HUES64 (cell line): ENCODE measurements at regions not wholly inside any gene's neighbourhood (a gene's known extent, or its start where the extent isn't known, plus 50 kb on each side); places are given as distances from the start of the nearest gene placed in this dataset.
"Not testable (repeated sequence)": the region's sequence is repeated elsewhere in the genome, so short reads cannot be mapped to it uniquely, and the experiment has no call there.

ENCODE experiments used
- H3K27ac ChIP-seq: 2 replicates; pipeline ENCODE4 v1.7.0; 2013; ENCODE audit warnings: low read depth, low read length, inconsistent platforms
- H3K27me3 ChIP-seq: 2 replicates; pipeline ENCODE4 v1.6.1; 2013; ENCODE audit warnings: mild to moderate bottlenecking, low read length; ENCODE audit not compliant: insufficient read depth
- H3K36me3 ChIP-seq: 2 replicates; pipeline ENCODE4 v1.6.1; 2013; ENCODE audit warnings: mild to moderate bottlenecking, low read length; ENCODE audit not compliant: insufficient read depth
- H3K4me1 ChIP-seq: 2 replicates; pipeline ENCODE4 v1.6.1; 2013; ENCODE audit warnings: mild to moderate bottlenecking, low read length, moderate library complexity; ENCODE audit not compliant: insufficient read depth
- H3K4me3 ChIP-seq: 2 replicates; pipeline ENCODE4 v1.5.1; 2013; ENCODE audit warnings: mild to moderate bottlenecking, low read length, moderate library complexity
- H3K9ac ChIP-seq: 2 replicates; pipeline ENCODE4 v1.6.1; 2013; ENCODE audit warnings: mild to moderate bottlenecking, low read depth, low read length
- H3K9me3 ChIP-seq: 2 replicates; pipeline ENCODE4 v1.6.1; 2013; ENCODE audit warnings: low read depth, low read length; ENCODE audit not compliant: insufficient read depth
- WGBS: fragments of 150-250, 120-280 bp; methylation state at CpG from one replicate; pipeline ENCODE4 v1.1.7; 2013; ENCODE audit warnings: missing lambda C conversion rate; 5-methylcytosine and 5-hydroxymethylcytosine counted together

DNA sequence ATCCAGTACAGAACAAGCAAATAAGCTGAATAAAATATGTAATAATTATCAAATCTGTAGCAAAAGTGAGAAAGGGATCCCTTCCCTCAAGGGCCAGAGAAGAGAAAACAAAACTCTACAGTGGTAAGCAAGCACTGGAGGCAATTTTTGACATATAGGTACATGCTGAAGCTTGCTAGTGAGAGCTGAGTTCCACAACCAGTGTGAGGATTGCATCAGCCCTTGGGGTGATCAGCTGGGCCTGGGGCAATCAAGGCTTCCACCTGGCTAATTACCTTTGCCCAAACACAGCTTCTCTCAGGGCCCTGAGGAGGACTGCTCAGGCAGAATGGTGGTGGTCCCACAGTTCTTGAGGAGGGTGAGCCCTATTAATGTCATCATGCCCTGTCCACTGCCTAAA, 134.4 kb upstream of the DLX6 start:
- no peaks in the 10 kb centered on the region for H3K9me3 ChIP-seq
- no peak overlapping the region for H3K27ac ChIP-seq
- H3K9ac ChIP-seq = no peak overlapping the region
- H3K27me3 ChIP-seq = no peaks in the 10 kb centered on the region
- H3K4me3 ChIP-seq = no peak overlapping the region
- H3K4me1 ChIP-seq = no peaks in the 10 kb centered on the region
- no peaks in the 10 kb centered on the region for H3K36me3 ChIP-seq

- H3K9ac ChIP-seq = no peak overlapping the region
- H3K4me3 ChIP-seq = no peak overlapping the region
- no peaks in the 10 kb centered on the region for H3K36me3 ChIP-seq
- H3K4me1 ChIP-seq = no peaks in the 10 kb centered on the region
- 85% methylated on average over 2 of the region's 2 CpGs for WGBS
- no peak overlapping the region for H3K27ac ChIP-seq
- no peaks in the 10 kb centered on the region for H3K27me3 ChIP-seq
- no peaks in the 10 kb centered on the region for H3K9me3 ChIP-seq
These were observed 117.9 kb upstream of the DLX6 start for GRCh38 chr7:96887426-96887825.

GRCh38 chr7:96899108-96899507, 106.2 kb upstream of the DLX6 start:
- Histone ChIP-seq H3K36me3 (no peaks in the 10 kb centered on the region), H3K27ac (no peak overlapping the region), H3K27me3 (no peaks in the 10 kb centered on the region), H3K4me3 (no peak overlapping the region), H3K9me3 (no peaks in the 10 kb centered on the region), H3K4me1 (no peaks in the 10 kb centered on the region), H3K9ac (no peak overlapping the region)
- 100% methylated on average over 1 of the region's 1 CpG for WGBS

DNA sequence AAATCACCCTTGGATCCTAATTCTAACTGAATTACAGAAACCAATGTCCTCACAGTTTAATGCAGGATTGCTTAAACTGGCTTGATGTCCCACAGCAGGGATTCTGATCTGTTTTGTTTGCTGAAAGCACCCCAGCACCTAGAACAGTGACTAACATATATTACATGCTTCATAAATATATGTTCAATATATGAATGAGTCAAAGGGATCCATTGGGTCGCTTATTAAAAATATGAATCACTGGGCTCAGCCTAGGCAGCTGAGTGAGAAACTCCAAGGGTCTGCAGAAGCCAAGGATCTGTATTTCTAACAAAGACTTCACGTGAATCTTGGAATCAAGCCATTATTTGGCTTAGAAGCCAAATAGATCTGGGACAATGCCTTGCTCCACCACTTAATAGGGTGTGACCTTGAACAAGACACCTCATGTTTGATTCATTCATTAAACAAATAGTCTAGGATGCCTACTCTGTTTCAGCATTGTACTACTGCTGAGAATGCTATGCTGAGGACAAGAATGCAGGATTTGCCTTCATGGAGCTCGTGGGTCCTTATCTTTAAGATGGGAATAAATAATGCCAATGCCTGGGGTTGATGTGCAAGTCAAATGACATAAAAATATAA, 103.4 kb upstream of the DLX6 start:
- Histone ChIP-seq H3K9ac (no peak overlapping the region), H3K4me3 (no peak overlapping the region), H3K27ac (no peak overlapping the region), H3K4me1 (no peaks in the 10 kb centered on the region), H3K27me3 (no peaks in the 10 kb centered on the region), H3K9me3 (no peaks in the 10 kb centered on the region), H3K36me3 (no peaks in the 10 kb centered on the region)
- WGBS = 91% methylated on average over 3 of the region's 3 CpGs

DNA sequence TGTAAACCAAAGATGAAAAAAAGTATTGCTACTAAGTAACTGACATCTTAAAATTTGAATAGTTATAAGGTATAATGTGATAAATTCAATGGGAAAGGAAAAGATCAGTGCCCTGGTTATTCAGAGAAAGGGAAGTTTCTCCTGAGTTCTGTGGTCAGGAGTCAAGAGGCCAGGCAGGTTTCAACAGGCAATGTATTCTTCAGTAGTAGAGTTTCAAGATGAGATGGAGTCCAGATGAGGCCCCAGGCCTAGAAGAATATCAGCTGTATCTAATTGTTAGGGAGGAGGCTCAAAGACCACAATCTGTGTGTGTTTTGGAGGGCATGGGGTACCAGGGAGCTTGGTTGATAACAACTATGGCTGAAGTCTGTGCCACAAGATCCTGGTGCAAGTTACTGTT, 101.4 kb upstream of the DLX6 start:
- H3K27me3 ChIP-seq = no peaks in the 10 kb centered on the region
- no peak overlapping the region for H3K27ac ChIP-seq
- no peaks in the 10 kb centered on the region for H3K36me3 ChIP-seq
- H3K4me1 ChIP-seq = no peaks in the 10 kb centered on the region
- no peak overlapping the region for H3K4me3 ChIP-seq
- H3K9me3 ChIP-seq = no peaks in the 10 kb centered on the region
- H3K9ac ChIP-seq = no peak overlapping the region

GRCh38 chr7:96910486-96910885, 94.9 kb upstream of the DLX6 start:
- 91% methylated on average over 3 of the region's 3 CpGs for WGBS
- H3K36me3 ChIP-seq = no peaks in the 10 kb centered on the region
- H3K27ac ChIP-seq = no peak overlapping the region
- no peaks in the 10 kb centered on the region for H3K9me3 ChIP-seq
- no peaks in the 10 kb centered on the region for H3K27me3 ChIP-seq
- no peak overlapping the region for H3K4me3 ChIP-seq
- no peak overlapping the region for H3K9ac ChIP-seq
- no peaks in the 10 kb centered on the region for H3K4me1 ChIP-seq

DNA sequence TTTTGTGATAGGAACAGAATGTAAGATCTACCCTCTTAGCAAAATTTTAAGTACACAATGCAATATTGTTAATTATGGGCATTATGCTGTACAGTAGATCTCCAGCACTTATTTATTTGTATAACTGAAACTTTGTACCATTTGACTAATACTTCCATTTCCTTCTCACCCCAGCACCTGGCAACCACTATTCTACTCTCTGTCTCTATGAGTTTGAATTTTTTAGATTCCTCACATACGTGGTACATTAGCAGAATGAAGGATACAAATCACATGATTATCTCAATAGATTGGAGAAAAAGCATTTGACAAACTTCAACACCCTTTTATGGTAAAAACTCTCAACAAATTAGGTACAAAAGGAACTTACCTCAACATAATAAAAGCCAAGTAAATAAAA, 90.3 kb upstream of the DLX6 start:
- H3K4me1 ChIP-seq = no peaks in the 10 kb centered on the region
- H3K27ac ChIP-seq = no peak overlapping the region
- H3K9me3 ChIP-seq = no peaks in the 10 kb centered on the region
- WGBS = 80% methylated on average over 1 of the region's 1 CpG
- no peak overlapping the region for H3K9ac ChIP-seq
- H3K36me3 ChIP-seq = no peaks in the 10 kb centered on the region
- no peaks in the 10 kb centered on the region for H3K27me3 ChIP-seq
- H3K4me3 ChIP-seq = no peak overlapping the region

- Histone ChIP-seq H3K9ac (no peak overlapping the region), H3K4me3 (no peak overlapping the region), H3K27me3 (no peaks in the 10 kb centered on the region), H3K9me3 (no peaks in the 10 kb centered on the region), H3K36me3 (no peaks in the 10 kb centered on the region), H3K27ac (no peak overlapping the region), H3K4me1 (peaks cover 14% of the 10 kb centered on the region)
These were observed 85.3 kb upstream of the DLX6 start for GRCh38 chr7:96920064-96920463.

GRCh38 chr7:96920713-96921112, 84.6 kb upstream of the DLX6 start:
- H3K27ac ChIP-seq = no peak overlapping the region
- H3K4me1 ChIP-seq = peaks cover 14% of the 10 kb centered on the region
- H3K9ac ChIP-seq = no peak overlapping the region
- no peak overlapping the region for H3K4me3 ChIP-seq
- 100% methylated on average over 1 of the region's 1 CpG for WGBS
- no peaks in the 10 kb centered on the region for H3K36me3 ChIP-seq
- no peaks in the 10 kb centered on the region for H3K27me3 ChIP-seq
- H3K9me3 ChIP-seq = no peaks in the 10 kb centered on the region

DNA sequence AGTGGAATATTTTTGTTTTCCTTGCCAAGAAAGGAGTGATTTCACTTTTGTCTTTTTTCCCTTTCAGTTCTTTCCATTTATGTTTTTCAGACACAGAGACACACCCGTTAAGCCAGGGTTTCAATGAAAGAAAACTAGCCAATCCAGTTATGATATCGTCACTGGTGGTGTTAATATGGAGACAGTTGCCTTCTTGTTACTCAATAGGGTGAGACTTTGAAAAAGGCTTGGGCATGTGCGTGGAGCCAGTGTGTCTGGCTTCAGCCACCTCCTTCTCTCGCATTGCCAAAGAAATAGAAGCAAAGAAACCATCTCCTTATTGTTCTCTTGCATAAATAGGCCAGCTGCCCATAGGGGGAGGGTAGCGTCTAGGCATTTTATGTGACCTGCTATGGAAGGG, 84.1 kb upstream of the DLX6 start:
- peaks cover 14% of the 10 kb centered on the region for H3K4me1 ChIP-seq
- no peak overlapping the region for H3K9ac ChIP-seq
- H3K9me3 ChIP-seq = no peaks in the 10 kb centered on the region
- H3K36me3 ChIP-seq = no peaks in the 10 kb centered on the region
- H3K27ac ChIP-seq = no peak overlapping the region
- 88% methylated on average over 5 of the region's 5 CpGs for WGBS
- H3K27me3 ChIP-seq = no peaks in the 10 kb centered on the region
- no peak overlapping the region for H3K4me3 ChIP-seq

DNA sequence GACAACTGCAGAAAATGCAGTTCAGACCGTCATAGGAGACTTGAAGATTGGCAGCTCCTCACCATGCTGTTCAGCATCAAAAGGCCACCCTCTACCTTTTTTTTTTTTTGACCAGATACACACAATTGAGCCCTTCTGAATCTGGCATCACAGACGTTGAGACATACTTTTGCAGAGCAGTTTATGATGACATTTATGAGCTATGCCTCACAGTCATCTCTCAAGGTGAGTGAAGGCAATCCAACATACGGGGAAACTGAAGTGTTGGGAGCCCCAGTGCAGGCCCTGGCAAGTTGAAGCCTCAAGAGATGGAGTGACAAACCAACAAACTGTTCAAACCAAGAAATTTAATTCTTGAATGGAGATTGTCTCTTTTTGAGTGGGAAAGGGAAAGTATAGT, 83.6 kb upstream of the DLX6 start:
- no peaks in the 10 kb centered on the region for H3K36me3 ChIP-seq
- WGBS = 90% methylated on average over 3 of the region's 3 CpGs
- no peak overlapping the region for H3K4me3 ChIP-seq
- no peak overlapping the region for H3K27ac ChIP-seq
- H3K9me3 ChIP-seq = no peaks in the 10 kb centered on the region
- peaks cover 14% of the 10 kb centered on the region for H3K4me1 ChIP-seq
- H3K27me3 ChIP-seq = no peaks in the 10 kb centered on the region
- H3K9ac ChIP-seq = no peak overlapping the region

GRCh38 chr7:96923345-96923744, 82.0 kb upstream of the DLX6 start:
- H3K4me3 ChIP-seq, H3K9me3 ChIP-seq, H3K27ac ChIP-seq, H3K9ac ChIP-seq, H3K36me3 ChIP-seq, H3K27me3 ChIP-seq: not testable (repeated sequence)
- peaks cover 14% of the 10 kb centered on the region for H3K4me1 ChIP-seq
